Keratinocyte (primary cell): ENCODE measurements at regions not wholly inside any gene's neighbourhood (a gene's known extent, or its start where the extent isn't known, plus 50 kb on each side); places are given as distances from the start of the nearest gene placed in this dataset.
"Not testable (repeated sequence)": the region's sequence is repeated elsewhere in the genome, so short reads cannot be mapped to it uniquely, and the experiment has no call there.

ENCODE experiments used
- DNase-seq: peaks from one replicate; pipeline ENCODE4 v3.0.0-alpha.2; 2011; ENCODE audit warnings: low read depth, missing footprints, low spot score
- FAIRE-seq: peaks from 2 replicates; lab custom pipeline; 2011; peaks lifted over from hg19 to GRCh38; lab: Jason Lieb, UNC
- H2AFZ ChIP-seq: 2 replicates; pipeline ENCODE4 v1.6.0; 2012; ENCODE audit warnings: low read length, control low read depth, inconsistent platforms; ENCODE audit not compliant: control insufficient read depth
- H3K27ac ChIP-seq: 2 replicates; pipeline ENCODE4 v1.5.1; 2011; ENCODE audit warnings: low read length; ENCODE audit not compliant: control insufficient read depth, insufficient read depth
- H3K27me3 ChIP-seq: 3 replicates; pipeline ENCODE4 v1.6.0; 2011; ENCODE audit warnings: low read length; ENCODE audit not compliant: control insufficient read depth, insufficient read depth; ENCODE audit errors: extremely low read depth
- H3K36me3 ChIP-seq, 2 experiments: 2 replicates in 1 of 2; 3 replicates in 1 of 2; pipeline ENCODE4 v1.5.1; 2011; ENCODE audit warnings: low read length in 2 of 2, mild to moderate bottlenecking in 1 of 2; ENCODE audit not compliant: control insufficient read depth in 2 of 2, insufficient read depth in 2 of 2; ENCODE audit errors: extremely low read depth in 1 of 2
- H3K4me1 ChIP-seq: 3 replicates; pipeline ENCODE4 v1.5.1; 2011; ENCODE audit warnings: low read length; ENCODE audit not compliant: control insufficient read depth, insufficient read depth; ENCODE audit errors: extremely low read depth
- H3K4me2 ChIP-seq: 3 replicates; pipeline ENCODE4 v1.6.0; 2011; ENCODE audit warnings: low read depth, low read length; ENCODE audit not compliant: control insufficient read depth, insufficient read depth; ENCODE audit errors: extremely low read depth
- H3K4me3 ChIP-seq, 3 experiments: fragments of 200-600 bp in 1 of 3; sonication (generic) in 1 of 3; 2 replicates in 2 of 3; 3 replicates in 1 of 3; pipeline ENCODE4 v1.5.1; 2011 to 2016; ENCODE audit warnings: low read length in 3 of 3, mild to moderate bottlenecking in 3 of 3, control low read depth in 2 of 3, inconsistent platforms in 1 of 3, low read depth in 1 of 3, mixed read lengths in 1 of 3, mixed run types in 1 of 3, moderate library complexity in 1 of 3; ENCODE audit not compliant: control insufficient read depth in 2 of 3, insufficient read depth in 2 of 3; ENCODE audit errors: extremely low read depth in 1 of 3
- H3K79me2 ChIP-seq: 2 replicates; pipeline ENCODE4 v1.6.0; 2012; ENCODE audit warnings: low read length; ENCODE audit not compliant: control insufficient read depth, insufficient read depth
- H3K9ac ChIP-seq: 3 replicates; pipeline ENCODE4 v1.6.0; 2011; ENCODE audit warnings: low read length; ENCODE audit not compliant: control insufficient read depth, insufficient read depth; ENCODE audit errors: extremely low read depth
- H3K9me1 ChIP-seq: 3 replicates; pipeline ENCODE4 v1.6.0; 2011; ENCODE audit warnings: low read length; ENCODE audit not compliant: control insufficient read depth, insufficient read depth; ENCODE audit errors: extremely low read depth
- H3K9me3 ChIP-seq: 2 replicates; pipeline ENCODE4 v1.5.1; 2012; ENCODE audit warnings: low read depth, low read length; ENCODE audit not compliant: control insufficient read depth
- H4K20me1 ChIP-seq: 3 replicates; pipeline ENCODE4 v1.6.0; 2011; ENCODE audit warnings: low read length; ENCODE audit not compliant: control insufficient read depth, insufficient read depth; ENCODE audit errors: extremely low read depth
- EZH2 ChIP-seq: IDR thresholded peaks from one replicate; pipeline ENCODE4 v1.6.1; 2012; ENCODE audit warnings: inconsistent platforms, mild to moderate bottlenecking, low read length, moderate library complexity
- dilution Hi-C: fragments of 300-500 bp; cut with MboI; formaldehyde crosslinking; loops from one replicate; pipeline ENCODE4 v1.7.0; 2020; ENCODE audit warnings: low sequenced_read_pairs; ENCODE audit not compliant: extremely low pct_ligation_motif_present
- TF ChIP-seq, protein P1 (sequence below), 3 experiments: IDR thresholded peaks in 1 of 3; conservative IDR thresholded peaks in 1 of 3; optimal IDR thresholded peaks in 1 of 3; 2 replicates in 2 of 3; 3 replicates in 1 of 3; pipeline versions ENCODE3 to v1.5.1; 2011; ENCODE audit warnings: low read length in 3 of 3, mild to moderate bottlenecking in 3 of 3, moderate library complexity in 2 of 3, control low read depth in 1 of 3, inconsistent platforms in 1 of 3; ENCODE audit not compliant: insufficient read depth in 2 of 3; ENCODE audit errors: extremely low read depth in 1 of 3

DNA sequence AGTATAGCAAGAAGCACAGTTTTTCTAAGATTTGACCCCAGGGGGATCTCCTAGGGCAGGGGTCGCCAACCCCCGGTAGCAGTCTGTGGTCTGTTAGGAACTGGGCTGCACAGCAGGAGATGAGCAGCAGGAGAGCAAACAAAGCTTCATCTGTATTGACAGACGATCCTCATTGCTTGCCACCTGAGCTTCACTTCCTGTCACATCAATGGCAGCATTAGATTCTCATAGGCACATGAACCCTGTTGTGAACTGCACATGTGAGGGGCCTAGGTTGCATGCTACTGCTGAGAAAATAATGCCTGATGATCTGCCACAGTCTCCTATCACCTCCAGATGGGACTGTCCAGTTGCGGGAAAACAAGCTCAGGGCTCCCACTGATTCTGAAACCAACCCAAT is 136.2 kb downstream of the RGPD3 start:
- no peaks in the 10 kb centered on the region for H3K4me1 ChIP-seq
- H4K20me1 ChIP-seq = no peaks in the 10 kb centered on the region
- dilution Hi-C loops = no loop called here
- H3K36me3 ChIP-seq = no peaks in the 10 kb centered on the region
- no peaks in the 10 kb centered on the region for H3K79me2 ChIP-seq
- H2AFZ ChIP-seq = no peak overlapping the region
- FAIRE-seq = no peak
- H3K4me2 ChIP-seq = no peak overlapping the region
- H3K27ac ChIP-seq = no peak overlapping the region
- H3K9me3 ChIP-seq = no peaks in the 10 kb centered on the region
- TF ChIP-seq EZH2 = no peak
- TF ChIP-seq, protein P1, sequence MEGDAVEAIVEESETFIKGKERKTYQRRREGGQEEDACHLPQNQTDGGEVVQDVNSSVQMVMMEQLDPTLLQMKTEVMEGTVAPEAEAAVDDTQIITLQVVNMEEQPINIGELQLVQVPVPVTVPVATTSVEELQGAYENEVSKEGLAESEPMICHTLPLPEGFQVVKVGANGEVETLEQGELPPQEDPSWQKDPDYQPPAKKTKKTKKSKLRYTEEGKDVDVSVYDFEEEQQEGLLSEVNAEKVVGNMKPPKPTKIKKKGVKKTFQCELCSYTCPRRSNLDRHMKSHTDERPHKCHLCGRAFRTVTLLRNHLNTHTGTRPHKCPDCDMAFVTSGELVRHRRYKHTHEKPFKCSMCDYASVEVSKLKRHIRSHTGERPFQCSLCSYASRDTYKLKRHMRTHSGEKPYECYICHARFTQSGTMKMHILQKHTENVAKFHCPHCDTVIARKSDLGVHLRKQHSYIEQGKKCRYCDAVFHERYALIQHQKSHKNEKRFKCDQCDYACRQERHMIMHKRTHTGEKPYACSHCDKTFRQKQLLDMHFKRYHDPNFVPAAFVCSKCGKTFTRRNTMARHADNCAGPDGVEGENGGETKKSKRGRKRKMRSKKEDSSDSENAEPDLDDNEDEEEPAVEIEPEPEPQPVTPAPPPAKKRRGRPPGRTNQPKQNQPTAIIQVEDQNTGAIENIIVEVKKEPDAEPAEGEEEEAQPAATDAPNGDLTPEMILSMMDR (optimal IDR thresholded peaks at IDR 0.05 in 1 of 3, IDR thresholded peaks at IDR 0.05 in 1 of 3, conservative IDR thresholded peaks at IDR 0.05 in 1 of 3; ENCODE audit: extremely low read depth in 1 of 3, insufficient read depth in 2 of 3, low read length in 3 of 3) = no peak
- H3K27me3 ChIP-seq = no peaks in the 10 kb centered on the region
- no peak overlapping the region for H3K9ac ChIP-seq
- H3K9me1 ChIP-seq = no peaks in the 10 kb centered on the region
- no peak overlapping the region for H3K4me3 ChIP-seq
- DNase-seq = no peak

DNA sequence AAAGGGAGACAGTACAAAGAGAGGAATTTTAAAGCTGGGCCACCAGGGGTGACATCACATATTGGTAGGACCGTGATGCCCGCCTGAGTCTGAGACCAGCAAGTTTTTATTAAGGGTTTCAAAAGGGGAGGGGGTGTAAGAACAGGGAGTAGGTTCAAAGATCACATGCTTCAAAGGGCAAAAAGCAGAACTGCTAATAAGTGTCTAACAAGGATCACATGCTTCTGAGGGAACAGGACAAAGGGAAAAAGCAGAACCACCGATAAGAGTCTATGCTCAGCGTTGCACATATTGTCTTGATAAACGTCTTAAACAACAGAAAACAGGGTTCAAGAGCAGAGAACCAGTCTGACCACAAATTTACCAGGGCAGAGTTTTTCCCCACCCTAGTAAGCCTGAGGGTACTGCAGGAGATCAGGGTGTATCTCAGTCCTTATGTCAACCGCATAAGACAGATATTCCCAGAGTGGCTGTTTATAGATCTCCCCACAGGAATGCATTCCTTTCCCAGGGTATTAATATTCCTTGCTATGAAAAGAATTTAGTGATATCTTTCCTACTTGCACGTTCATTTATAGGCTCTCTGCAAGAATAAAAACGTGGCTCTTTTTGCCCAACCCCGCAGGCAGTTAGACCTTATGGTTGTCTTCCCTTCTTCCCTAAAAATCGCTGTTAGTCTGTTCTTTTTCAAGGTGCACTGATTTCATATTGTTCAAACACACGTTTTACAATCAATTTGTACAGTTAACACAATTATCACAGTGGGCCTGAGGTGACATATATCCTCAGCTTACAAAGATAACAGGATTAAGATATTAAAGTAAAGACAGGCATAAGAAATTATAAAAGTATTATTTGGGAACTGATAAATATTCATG is 136.5 kb upstream of the UXS1 start:
- H3K36me3 ChIP-seq, H3K4me2 ChIP-seq, H2AFZ ChIP-seq, DNase-seq, FAIRE-seq, H3K9ac ChIP-seq, H3K4me3 ChIP-seq, H3K79me2 ChIP-seq, H4K20me1 ChIP-seq, H3K9me1 ChIP-seq, H3K9me3 ChIP-seq, H3K27ac ChIP-seq, H3K27me3 ChIP-seq, dilution Hi-C loops, H3K4me1 ChIP-seq: not testable (repeated sequence)
